ENCODE measurements at regions not wholly inside any gene's neighbourhood (a gene's known extent, or its start where the extent isn't known, plus 50 kb on each side); places are given as distances from the start of the nearest gene placed in this dataset.

- Mint-ChIP-seq H3K4me3 (ENCODE audit: unreplicated experiment) (no peak overlapping the region), H3K27ac (ENCODE audit: unreplicated experiment) (no peak overlapping the region), H3K27me3 (ENCODE audit: unreplicated experiment) (peaks cover 3% of the 10 kb centered on the region), H3K36me3 (ENCODE audit: low read depth, unreplicated experiment) (no peaks in the 10 kb centered on the region), H3K4me1 (ENCODE audit: unreplicated experiment) (no peaks in the 10 kb centered on the region), H3K9me3 (ENCODE audit: unreplicated experiment) (no peaks in the 10 kb centered on the region)
- DNase-seq (ENCODE audit: low spot score): no peak
- no peak for TF ChIP-seq CTCF (IDR thresholded peaks at IDR 0.05; ENCODE audit: unreplicated experiment)
Observed at GRCh38 chr3:63768888-63769287, 50.2 kb upstream of the C3orf49 start.
